ENCODE measurements at regions not wholly inside any gene's neighbourhood (a gene's known extent, or its start where the extent isn't known, plus 50 kb on each side); places are given as distances from the start of the nearest gene placed in this dataset.

- Histone ChIP-seq H3K4me1 (peaks cover 0 to 4% (median 0%) of the 10 kb centered on the region in 4 donors), H3K36me3 (no peaks in the 10 kb centered on the region), H3K9me3 (peaks cover 0 to 3% (median 0%) of the 10 kb centered on the region in 4 donors), H3K4me3 (no peak overlapping the region), H3K27me3 (no peaks in the 10 kb centered on the region), H3K27ac (peak overlapping the region in 1 of 4 donors; percentile 15)
- DNase-seq, result no peak
- TF ChIP-seq POLR2A (IDR thresholded peaks at IDR 0.05), result no peak
- TF ChIP-seq, protein P1, sequence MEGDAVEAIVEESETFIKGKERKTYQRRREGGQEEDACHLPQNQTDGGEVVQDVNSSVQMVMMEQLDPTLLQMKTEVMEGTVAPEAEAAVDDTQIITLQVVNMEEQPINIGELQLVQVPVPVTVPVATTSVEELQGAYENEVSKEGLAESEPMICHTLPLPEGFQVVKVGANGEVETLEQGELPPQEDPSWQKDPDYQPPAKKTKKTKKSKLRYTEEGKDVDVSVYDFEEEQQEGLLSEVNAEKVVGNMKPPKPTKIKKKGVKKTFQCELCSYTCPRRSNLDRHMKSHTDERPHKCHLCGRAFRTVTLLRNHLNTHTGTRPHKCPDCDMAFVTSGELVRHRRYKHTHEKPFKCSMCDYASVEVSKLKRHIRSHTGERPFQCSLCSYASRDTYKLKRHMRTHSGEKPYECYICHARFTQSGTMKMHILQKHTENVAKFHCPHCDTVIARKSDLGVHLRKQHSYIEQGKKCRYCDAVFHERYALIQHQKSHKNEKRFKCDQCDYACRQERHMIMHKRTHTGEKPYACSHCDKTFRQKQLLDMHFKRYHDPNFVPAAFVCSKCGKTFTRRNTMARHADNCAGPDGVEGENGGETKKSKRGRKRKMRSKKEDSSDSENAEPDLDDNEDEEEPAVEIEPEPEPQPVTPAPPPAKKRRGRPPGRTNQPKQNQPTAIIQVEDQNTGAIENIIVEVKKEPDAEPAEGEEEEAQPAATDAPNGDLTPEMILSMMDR (IDR thresholded peaks at IDR 0.05), result no peak
Observed at GRCh38 chr18:46408334-46408987, 248.6 kb downstream of the LOXHD1 start.

DNA sequence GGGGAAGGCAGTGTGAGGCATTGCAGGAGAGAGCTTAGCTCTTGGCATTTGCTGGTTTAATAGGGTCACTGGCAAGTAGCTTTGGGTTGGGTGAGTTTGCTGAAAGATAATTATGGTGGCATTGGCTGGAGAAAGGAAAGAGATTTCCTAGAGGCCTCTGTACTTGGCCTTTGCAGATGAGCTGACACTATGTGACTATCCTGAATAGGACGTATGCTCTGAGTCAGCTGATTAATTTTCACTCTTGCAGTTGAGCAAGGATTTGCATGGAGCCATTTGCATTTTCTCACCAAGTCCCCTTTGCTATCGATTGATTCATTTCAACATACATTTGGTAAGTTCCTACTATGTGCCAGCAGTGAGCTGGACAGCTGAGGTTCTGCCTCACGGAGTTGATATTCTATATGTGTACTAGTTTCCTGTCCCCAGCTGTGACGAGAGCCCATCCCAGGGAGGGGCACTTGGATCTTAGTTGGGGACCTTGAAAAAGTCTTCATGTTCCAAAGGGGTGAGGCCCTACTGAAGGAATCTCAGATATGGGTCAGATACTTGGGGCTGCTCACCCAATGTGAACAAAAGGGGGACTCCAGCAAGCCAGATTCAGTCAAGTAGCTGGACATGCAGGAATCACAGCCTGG is 245.7 kb downstream of the LOXHD1 start:
- H3K27ac ChIP-seq, result peak overlapping the region in 1 of 4 donors; percentile 74
- TF ChIP-seq POLR2A (IDR thresholded peaks at IDR 0.05), result no peak
- TF ChIP-seq, protein P1 (IDR thresholded peaks at IDR 0.05), result no peak
- H3K36me3 ChIP-seq, result no peaks in the 10 kb centered on the region
- peaks cover 0 to 3% (median 0%) of the 10 kb centered on the region in 4 donors for H3K9me3 ChIP-seq
- no peak for DNase-seq
- no peak overlapping the region for H3K4me3 ChIP-seq
- peaks cover 0 to 9% (median 0%) of the 10 kb centered on the region in 4 donors for H3K4me1 ChIP-seq
- H3K27me3 ChIP-seq, result no peaks in the 10 kb centered on the region

GRCh38 chr18:46411867-46412690 is 244.9 kb downstream of the LOXHD1 start:
- H3K4me1 ChIP-seq, result peaks cover 0 to 9% (median 0%) of the 10 kb centered on the region in 4 donors
- H3K36me3 ChIP-seq, result no peaks in the 10 kb centered on the region
- TF ChIP-seq POLR2A (IDR thresholded peaks at IDR 0.05), result no peak
- TF ChIP-seq, protein P1 (IDR thresholded peaks at IDR 0.05), result no peak
- H3K4me3 ChIP-seq, result no peak overlapping the region
- DNase-seq, result no peak
- H3K9me3 ChIP-seq, result peaks cover 0 to 3% (median 0%) of the 10 kb centered on the region in 4 donors
- peak overlapping the region in 1 of 4 donors; percentile 74 for H3K27ac ChIP-seq
- H3K27me3 ChIP-seq, result no peaks in the 10 kb centered on the region

DNA sequence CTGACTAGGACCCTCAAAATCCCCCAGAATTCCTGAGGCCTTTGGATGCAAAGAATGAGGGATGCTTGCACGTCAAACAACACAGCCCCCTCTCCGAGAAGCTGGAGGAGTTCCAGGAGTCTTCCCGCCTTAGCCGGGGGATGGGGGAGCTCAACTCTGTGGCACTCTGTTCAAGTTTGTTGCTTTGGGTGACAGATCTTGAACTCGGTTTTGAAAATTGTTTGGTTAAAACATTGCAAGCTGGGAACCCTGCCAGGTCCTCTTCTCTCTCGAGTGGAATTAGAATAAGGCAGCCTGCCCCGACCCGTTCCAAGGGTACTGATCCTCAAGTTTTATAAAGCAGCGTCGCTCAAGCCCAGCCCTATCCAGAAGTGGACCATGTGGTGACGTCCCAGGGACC is 244.1 kb downstream of the LOXHD1 start:
- peaks cover 0 to 9% (median 0%) of the 10 kb centered on the region in 4 donors for H3K4me1 ChIP-seq
- no peaks in the 10 kb centered on the region for H3K36me3 ChIP-seq
- H3K27ac ChIP-seq, result peak overlapping the region in 1 of 4 donors; percentile 74
- peaks cover 0 to 3% (median 0%) of the 10 kb centered on the region in 4 donors for H3K9me3 ChIP-seq
- no peak overlapping the region for H3K4me3 ChIP-seq
- DNase-seq, result peak in 1 of 3 donors; percentile 21
- TF ChIP-seq, protein P1 (IDR thresholded peaks at IDR 0.05), result no peak
- TF ChIP-seq POLR2A (IDR thresholded peaks at IDR 0.05), result no peak
- no peaks in the 10 kb centered on the region for H3K27me3 ChIP-seq

GRCh38 chr18:46413684-46414083 is 243.3 kb downstream of the LOXHD1 start:
- H3K4me1 ChIP-seq, result peaks cover 0 to 9% (median 0%) of the 10 kb centered on the region in 4 donors
- H3K36me3 ChIP-seq, result no peaks in the 10 kb centered on the region
- H3K9me3 ChIP-seq, result peaks cover 0 to 3% (median 0%) of the 10 kb centered on the region in 4 donors
- no peak overlapping the region for H3K4me3 ChIP-seq
- TF ChIP-seq POLR2A (IDR thresholded peaks at IDR 0.05), result no peak
- TF ChIP-seq, protein P1 (IDR thresholded peaks at IDR 0.05), result no peak
- H3K27ac ChIP-seq, result peak overlapping the region in 1 of 4 donors; percentile 74
- H3K27me3 ChIP-seq, result no peaks in the 10 kb centered on the region
- no peak for DNase-seq

Measured in Peyer's patch (tissue), 4 donors.